ENCODE measurements at regions not wholly inside any gene's neighbourhood (a gene's known extent, or its start where the extent isn't known, plus 50 kb on each side); places are given as distances from the start of the nearest gene placed in this dataset.

DNA sequence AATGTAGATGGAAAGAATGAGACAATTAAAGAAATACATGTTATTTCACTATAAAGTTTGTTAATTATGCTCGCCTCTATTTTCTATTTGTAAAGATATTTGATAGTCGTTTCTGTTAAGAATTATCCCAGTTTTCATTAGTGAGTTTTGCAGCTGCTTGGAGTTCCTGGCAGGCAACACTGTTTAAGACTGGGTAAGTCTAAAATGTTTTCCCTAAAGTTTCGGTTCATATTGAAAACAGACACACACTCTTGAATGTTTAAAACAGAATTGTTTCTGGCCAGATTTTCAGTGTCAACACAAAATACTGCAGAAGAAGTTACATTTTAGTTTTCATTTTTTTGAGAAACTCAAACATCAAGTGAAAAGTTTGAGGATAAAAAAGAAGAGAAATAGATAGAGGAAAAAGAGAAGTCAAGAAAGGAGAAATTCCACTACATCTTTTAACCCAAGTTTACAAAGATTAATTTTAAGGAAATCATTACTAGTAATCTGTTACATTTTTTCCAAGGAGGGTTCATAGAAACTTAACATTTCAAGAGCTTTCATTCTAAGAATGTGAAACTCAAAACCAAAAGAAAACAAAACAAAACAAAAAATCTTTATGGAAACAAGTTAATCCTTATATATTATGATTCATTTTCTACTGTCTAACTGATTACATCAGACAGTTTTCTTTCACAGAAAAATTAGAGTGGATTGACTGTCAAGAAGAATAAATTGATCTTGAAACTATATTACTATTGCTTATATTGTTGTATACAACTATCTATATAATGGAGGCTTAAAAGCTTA, 305.5 kb downstream of the FAT4 start:
- Histone ChIP-seq H3K36me3 (no peaks in the 10 kb centered on the region), H3K27me3 (replicated peaks in 1 of 7) (no peaks in the 10 kb centered on the region), H3K4me1 (no peaks in the 10 kb centered on the region), H3K9me3 (no peaks in the 10 kb centered on the region), H3K27ac (no peak overlapping the region), H3K4me3 (no peak overlapping the region)
- 66 to 84% (median 77%) methylated on average over 3 of the region's 3 CpGs for WGBS, 5 donors
- no peak for DNase-seq
- intact Hi-C loops (cut with DNase I; ENCODE audit: low total_unique reads), result no loop called here
- TF ChIP-seq POLR2A (IDR thresholded peaks at IDR 0.05) (no peak), POLR2AphosphoS5 (IDR thresholded peaks at IDR 0.05) (no peak)
- TF ChIP-seq, protein P1, sequence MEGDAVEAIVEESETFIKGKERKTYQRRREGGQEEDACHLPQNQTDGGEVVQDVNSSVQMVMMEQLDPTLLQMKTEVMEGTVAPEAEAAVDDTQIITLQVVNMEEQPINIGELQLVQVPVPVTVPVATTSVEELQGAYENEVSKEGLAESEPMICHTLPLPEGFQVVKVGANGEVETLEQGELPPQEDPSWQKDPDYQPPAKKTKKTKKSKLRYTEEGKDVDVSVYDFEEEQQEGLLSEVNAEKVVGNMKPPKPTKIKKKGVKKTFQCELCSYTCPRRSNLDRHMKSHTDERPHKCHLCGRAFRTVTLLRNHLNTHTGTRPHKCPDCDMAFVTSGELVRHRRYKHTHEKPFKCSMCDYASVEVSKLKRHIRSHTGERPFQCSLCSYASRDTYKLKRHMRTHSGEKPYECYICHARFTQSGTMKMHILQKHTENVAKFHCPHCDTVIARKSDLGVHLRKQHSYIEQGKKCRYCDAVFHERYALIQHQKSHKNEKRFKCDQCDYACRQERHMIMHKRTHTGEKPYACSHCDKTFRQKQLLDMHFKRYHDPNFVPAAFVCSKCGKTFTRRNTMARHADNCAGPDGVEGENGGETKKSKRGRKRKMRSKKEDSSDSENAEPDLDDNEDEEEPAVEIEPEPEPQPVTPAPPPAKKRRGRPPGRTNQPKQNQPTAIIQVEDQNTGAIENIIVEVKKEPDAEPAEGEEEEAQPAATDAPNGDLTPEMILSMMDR (IDR thresholded peaks at IDR 0.05 in 8 of 11, conservative IDR thresholded peaks at IDR 0.05 in 3 of 11), result no peak

DNA sequence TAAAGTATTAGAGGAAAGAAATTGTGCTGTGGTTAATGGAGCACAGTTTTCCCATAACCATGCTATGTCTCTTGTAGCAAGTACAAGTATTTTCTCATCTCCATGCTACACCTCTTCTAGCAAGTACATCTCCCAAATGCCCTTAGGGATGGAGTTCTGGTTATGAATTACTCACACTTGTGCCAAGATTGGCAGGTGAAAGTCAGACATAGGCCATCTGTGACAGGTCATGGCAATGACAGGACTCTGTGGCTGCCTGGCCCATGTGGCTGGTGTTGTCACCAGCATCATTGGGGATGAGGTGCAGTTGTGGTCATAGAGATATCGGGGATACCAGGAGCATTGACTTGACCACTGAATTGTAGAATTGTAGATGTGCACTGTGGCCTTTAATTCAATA, 310.2 kb downstream of the FAT4 start:
- 83 to 100% (median 96%) methylated on average over 1 of the region's 1 CpG for WGBS, 5 donors

DNA sequence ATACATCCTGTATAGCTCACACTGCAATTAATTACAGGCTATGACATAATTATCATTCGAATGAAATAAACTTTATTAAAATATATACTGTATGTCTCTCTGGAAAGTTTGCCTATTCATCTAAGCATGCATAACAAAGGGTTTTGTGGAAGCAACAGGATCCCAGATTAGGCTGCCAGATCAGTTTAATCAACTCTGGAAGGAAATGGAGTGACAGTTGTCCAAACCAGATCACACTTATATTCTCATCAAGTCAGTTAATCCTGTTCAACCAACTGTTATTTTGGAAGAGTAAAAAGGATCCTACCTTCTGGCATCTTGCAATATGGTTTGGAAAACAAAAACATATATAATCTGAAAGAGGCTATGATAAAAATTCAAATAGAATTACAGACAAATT, 312.2 kb downstream of the FAT4 start:
- no peak for DNase-seq
- Histone ChIP-seq H3K4me1 (no peaks in the 10 kb centered on the region), H3K27ac (no peak overlapping the region), H3K9me3 (no peaks in the 10 kb centered on the region), H3K4me3 (no peak overlapping the region), H3K36me3 (no peaks in the 10 kb centered on the region), H3K27me3 (replicated peaks in 1 of 7) (no peaks in the 10 kb centered on the region)
- intact Hi-C loops (cut with DNase I; ENCODE audit: low total_unique reads), result no loop called here
- TF ChIP-seq, protein P1 (IDR thresholded peaks at IDR 0.05 in 8 of 11, conservative IDR thresholded peaks at IDR 0.05 in 3 of 11), result no peak
- TF ChIP-seq POLR2AphosphoS5 (IDR thresholded peaks at IDR 0.05), result no peak
- no peak for TF ChIP-seq POLR2A (IDR thresholded peaks at IDR 0.05)
- 23 to 47% (median 35%) methylated on average over 1 of the region's 1 CpG for WGBS, 5 donors

More for the DNA sequence above, 310.2 kb downstream of the FAT4 start:
- H3K27ac ChIP-seq, result no peak overlapping the region
- DNase-seq, result no peak
- intact Hi-C loops (cut with DNase I; ENCODE audit: low total_unique reads), result no loop called here
- no peaks in the 10 kb centered on the region for H3K36me3 ChIP-seq
- TF ChIP-seq, protein P1 (IDR thresholded peaks at IDR 0.05 in 8 of 11, conservative IDR thresholded peaks at IDR 0.05 in 3 of 11), result no peak
- TF ChIP-seq POLR2AphosphoS5 (IDR thresholded peaks at IDR 0.05), result no peak
- TF ChIP-seq POLR2A (IDR thresholded peaks at IDR 0.05), result no peak
- H3K4me3 ChIP-seq, result no peak overlapping the region
- no peaks in the 10 kb centered on the region for H3K27me3 ChIP-seq (replicated peaks in 1 of 7)
- H3K4me1 ChIP-seq, result no peaks in the 10 kb centered on the region
- no peaks in the 10 kb centered on the region for H3K9me3 ChIP-seq

DNA sequence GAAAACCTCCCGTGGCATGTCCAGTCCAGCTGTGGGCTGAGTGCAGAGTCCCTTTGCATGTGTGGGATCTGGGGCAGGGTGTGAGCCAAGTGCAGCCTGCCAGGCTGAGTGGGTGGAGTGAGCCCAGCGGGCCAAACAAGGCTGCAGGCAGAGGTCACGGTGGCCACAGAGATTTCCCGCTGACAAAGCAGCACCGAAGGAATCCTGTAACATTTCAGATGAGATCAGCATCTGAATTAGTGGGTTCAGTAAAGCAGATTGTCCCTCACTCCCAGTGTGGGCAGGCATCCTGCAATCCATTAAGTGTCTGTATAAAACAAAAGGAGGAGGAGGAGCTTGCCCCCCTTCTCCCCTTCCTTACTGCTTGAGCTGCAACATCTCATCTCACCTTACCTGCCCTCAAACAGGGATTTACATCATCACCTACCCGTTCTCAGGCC, 324.4 kb downstream of the FAT4 start:
- Histone ChIP-seq H3K9me3 (no peaks in the 10 kb centered on the region), H3K27me3 (replicated peaks in 1 of 7) (no peaks in the 10 kb centered on the region), H3K27ac (peak overlapping the region in 4 of 8 donors; percentile 14 to 56 (median 30)), H3K4me1 (peaks cover 0 to 7% (median 0%) of the 10 kb centered on the region in 6 donors), H3K36me3 (no peaks in the 10 kb centered on the region), H3K4me3 (no peak overlapping the region)
- TF ChIP-seq, protein P1 (IDR thresholded peaks at IDR 0.05 in 8 of 11, conservative IDR thresholded peaks at IDR 0.05 in 3 of 11), result no peak
- TF ChIP-seq POLR2AphosphoS5 (IDR thresholded peaks at IDR 0.05), result peak in 2 of 3 donors; percentile 44 to 62
- intact Hi-C loops (cut with DNase I; ENCODE audit: low total_unique reads), result no loop called here
- DNase-seq, result peak; percentile 75
- WGBS, 5 donors, result 51 to 77% (median 60%) methylated on average over 5 to 6 of the region's 6 CpGs

All from spleen (tissue), 11 donors.